HCT116 (cell line): ENCODE measurements at regions not wholly inside any gene's neighbourhood (a gene's known extent, or its start where the extent isn't known, plus 50 kb on each side); places are given as distances from the start of the nearest gene placed in this dataset.

Experiments
- ATAC-seq: fragments of 200-7000 bp; cut with Tn5 transposase; 2 replicates; pipeline ENCODE4 v1.9.1; 2020; ENCODE audit warnings: mild to moderate bottlenecking, moderate library complexity
- BruUV-seq: library from RNA; stranded (reverse); fragments of 400-500 nt; replicated peaks from 2 replicates; lab custom pipeline; 2021; lab: Mats Ljungman, UMichigan
- CTCF ChIA-PET: fragments of 300-600 bp; sonication (Branson Sonifier 250); formaldehyde crosslinking; loops from one replicate; lab custom pipeline; 2021; ENCODE audit warnings: antibody characterized with exemption; lab: Charles Lee
- POLR2A ChIA-PET: fragments of 300-600, 350-600 bp; sonication (Branson Sonifier 250); formaldehyde crosslinking; loops from one replicate; lab custom pipeline; 2021; ENCODE audit warnings: antibody characterized with exemption; lab: Charles Lee
- RAD21 ChIA-PET, 2 experiments: fragments of 300-600 bp; sonication (Branson Sonifier 250); formaldehyde crosslinking; loops; one replicate each; lab custom pipeline; 2023; ENCODE audit warnings: low total read pairs in 2 of 2; ENCODE audit not compliant: uncharacterized antibody in 2 of 2, unreplicated experiment in 2 of 2, low non-redundant PET in 1 of 2; lab: Charles Lee
- DNase-seq: peaks from one replicate; pipeline ENCODE4 v3.0.0-alpha.2; 2010; ENCODE audit warnings: low read depth, low spot score
- H2AFZ ChIP-seq: fragments of 200-600 bp; shearing (Covaris generic), sonication (generic); 2 replicates; pipeline ENCODE4 v1.6.1; 2017; ENCODE audit warnings: low read depth, mixed run types, mixed read lengths, antibody characterized with exemption, low read length; ENCODE audit not compliant: poor library complexity, severe bottlenecking
- H3K27ac ChIP-seq: 2 replicates; pipeline ENCODE4 v1.5.1; 2012; ENCODE audit warnings: low read depth, low read length
- H3K27me3 ChIP-seq: fragments of 200-600 bp; sonication (generic); 2 replicates; pipeline ENCODE4 v1.6.1; 2016; ENCODE audit warnings: mixed run types, low read length, mixed read lengths; ENCODE audit not compliant: insufficient read depth
- H3K36me3 ChIP-seq, 2 experiments: fragments of 200-500 bp in 1 of 2; fragments of 200-600 bp in 1 of 2; sonication (Bioruptor generic) in 1 of 2; sonication (generic) in 1 of 2; 2 replicates each; pipeline versions ENCODE4 v1.5.1 to v1.6.1; 2014 to 2016; ENCODE audit warnings: low read length in 2 of 2, inconsistent platforms in 1 of 2, mixed read lengths in 1 of 2, mixed run types in 1 of 2; ENCODE audit not compliant: insufficient read depth in 2 of 2, control insufficient read depth in 1 of 2
- H3K4me1 ChIP-seq, 2 experiments: fragments of 200-600 bp in 1 of 2; sonication (generic) in 1 of 2; 2 replicates each; pipeline versions ENCODE4 v1.5.1 to v1.6.1; 2012 to 2017; ENCODE audit warnings: low read length in 2 of 2, inconsistent platforms in 1 of 2, mild to moderate bottlenecking in 1 of 2, mixed read lengths in 1 of 2, mixed run types in 1 of 2, moderate library complexity in 1 of 2; ENCODE audit not compliant: insufficient read depth in 2 of 2, control insufficient read depth in 1 of 2
- H3K4me2 ChIP-seq: fragments of 200-600 bp; sonication (generic); 2 replicates; pipeline ENCODE4 v1.6.1; 2017; ENCODE audit warnings: mixed run types, low read length, mixed read lengths
- H3K4me3 ChIP-seq, 2 experiments: fragments of 200-600 bp in 1 of 2; sonication (generic) in 1 of 2; replicated peaks in 1 of 2; 2 replicates each; pipeline ENCODE4 v1.5.1; 2011 to 2016; ENCODE audit warnings: low read length in 2 of 2, control low read depth in 1 of 2, low read depth in 1 of 2, mild to moderate bottlenecking in 1 of 2, mixed read lengths in 1 of 2, mixed run types in 1 of 2
- H3K79me2 ChIP-seq: fragments of 200-600 bp; sonication (generic); 2 replicates; pipeline ENCODE4 v1.6.1; 2017; ENCODE audit warnings: mild to moderate bottlenecking, mixed run types, low read length, moderate library complexity, mixed read lengths; ENCODE audit not compliant: insufficient read depth
- H3K9ac ChIP-seq: fragments of 200-600 bp; sonication (generic); 2 replicates; pipeline ENCODE4 v1.6.1; 2016; ENCODE audit warnings: low read length, mixed read lengths
- H3K9me2 ChIP-seq: fragments of 200-600 bp; sonication (generic), shearing (Covaris generic); 2 replicates; pipeline ENCODE4 v1.6.1; 2017; ENCODE audit warnings: mixed run types, mild to moderate bottlenecking, moderate library complexity; ENCODE audit not compliant: insufficient read depth
- H3K9me3 ChIP-seq, 2 experiments: fragments of 200-500 bp in 1 of 2; fragments of 200-600 bp in 1 of 2; sonication (Bioruptor generic) in 1 of 2; sonication (generic) in 1 of 2; 2 replicates each; pipeline ENCODE4 v1.6.1; 2014 to 2017; ENCODE audit warnings: low read length in 2 of 2, mixed read lengths in 2 of 2, inconsistent platforms in 1 of 2, low read depth in 1 of 2, mild to moderate bottlenecking in 1 of 2, mixed run types in 1 of 2, moderate library complexity in 1 of 2; ENCODE audit not compliant: control insufficient read depth in 1 of 2, insufficient read depth in 1 of 2
- H4K20me1 ChIP-seq: fragments of 200-600 bp; sonication (generic), shearing (Covaris generic); 2 replicates; pipeline ENCODE4 v1.6.1; 2017; ENCODE audit warnings: mixed run types, mild to moderate bottlenecking, moderate library complexity; ENCODE audit not compliant: insufficient read depth
- CBX3 ChIP-seq: IDR thresholded peaks from 2 replicates; pipeline ENCODE4 v1.6.1; 2012; ENCODE audit warnings: low read depth
- CEBPB ChIP-seq: IDR thresholded peaks from 2 replicates; pipeline ENCODE4 v1.6.1; 2012; ENCODE audit warnings: low read depth
- EGR1 ChIP-seq: IDR thresholded peaks from 2 replicates; pipeline ENCODE4 v1.6.1; 2012; ENCODE audit warnings: low read depth
- ELF1 ChIP-seq: IDR thresholded peaks from 2 replicates; pipeline ENCODE4 v1.6.1; 2012; ENCODE audit warnings: low read depth, borderline replicate concordance
- EZH2 ChIP-seq: fragments of 200-600 bp; sonication (generic); IDR thresholded peaks from 2 replicates; pipeline ENCODE4 v1.6.1; 2017; ENCODE audit warnings: antibody characterized with exemption, mixed run types
- EZH2phosphoT487 ChIP-seq: fragments of 200-600 bp; IDR thresholded peaks from 2 replicates; pipeline ENCODE4 v1.6.1; 2018; ENCODE audit warnings: antibody characterized with exemption, borderline replicate concordance
- POLR2A ChIP-seq: IDR thresholded peaks from 2 replicates; pipeline ENCODE4 v1.7.0; 2011; ENCODE audit warnings: borderline replicate concordance; ENCODE audit not compliant: insufficient read depth, insufficient read length; ENCODE audit errors: extremely low read depth
- POLR2AphosphoS5 ChIP-seq: IDR thresholded peaks from 2 replicates; pipeline ENCODE4 v1.6.1; 2011; ENCODE audit warnings: mild to moderate bottlenecking, low read depth, low read length, moderate library complexity
- RAD21 ChIP-seq: IDR thresholded peaks from 2 replicates; pipeline ENCODE4 v1.6.1; 2012; ENCODE audit warnings: low read depth, mild to moderate bottlenecking
- SRF ChIP-seq: IDR thresholded peaks from 2 replicates; pipeline ENCODE4 v1.6.1; 2012; ENCODE audit warnings: low read depth
- YY1 ChIP-seq: IDR thresholded peaks from 2 replicates; pipeline ENCODE4 v1.6.1; 2011; ENCODE audit warnings: low read length, low read depth, moderate library complexity, mild to moderate bottlenecking; ENCODE audit not compliant: insufficient replicate concordance; ENCODE audit errors: extremely low read depth
- ZFX ChIP-seq: fragments of 450-650 bp; IDR thresholded peaks from 2 replicates; pipeline ENCODE4 v1.6.1; 2017
- ZNF274 ChIP-seq: fragments of 200-500 bp; sonication (Bioruptor generic); IDR thresholded peaks from 2 replicates; pipeline ENCODE4 v1.6.1; 2014; ENCODE audit warnings: mild to moderate bottlenecking, low read depth, low read length, inconsistent platforms
- intact Hi-C: fragments of 100-400 bp; cut with micrococcal nuclease; formaldehyde crosslinking; loops from 2 replicates; pipeline ENCODE4 v1.10.0; 2022
- TF ChIP-seq, protein P1 (sequence below): IDR thresholded peaks from 2 replicates; pipeline ENCODE4 v1.6.1; 2012
- TF ChIP-seq, protein P2 (sequence below), 3 experiments: fragments of 200-600 bp in 1 of 3; sonication (generic) in 1 of 3; IDR thresholded peaks in 2 of 3; conservative IDR thresholded peaks in 1 of 3; 2 replicates each; pipeline ENCODE4 v1.5.1; 2012 to 2017; ENCODE audit warnings: low read depth in 2 of 3, low read length in 2 of 3, antibody characterized with exemption in 1 of 3, borderline replicate concordance in 1 of 3, control low read depth in 1 of 3, mild to moderate bottlenecking in 1 of 3, mixed read lengths in 1 of 3, mixed run types in 1 of 3, moderate library complexity in 1 of 3; ENCODE audit not compliant: insufficient read depth in 1 of 3
- TF ChIP-seq, protein P3 (sequence below): IDR thresholded peaks from 2 replicates; pipeline ENCODE4 v1.6.1; 2011; ENCODE audit warnings: mild to moderate bottlenecking, low read length, moderate library complexity; ENCODE audit not compliant: insufficient replicate concordance; ENCODE audit errors: extremely low read depth
- TF ChIP-seq, protein P4 (sequence below): IDR thresholded peaks from 2 replicates; pipeline ENCODE4 v1.6.1; 2012

DNA sequence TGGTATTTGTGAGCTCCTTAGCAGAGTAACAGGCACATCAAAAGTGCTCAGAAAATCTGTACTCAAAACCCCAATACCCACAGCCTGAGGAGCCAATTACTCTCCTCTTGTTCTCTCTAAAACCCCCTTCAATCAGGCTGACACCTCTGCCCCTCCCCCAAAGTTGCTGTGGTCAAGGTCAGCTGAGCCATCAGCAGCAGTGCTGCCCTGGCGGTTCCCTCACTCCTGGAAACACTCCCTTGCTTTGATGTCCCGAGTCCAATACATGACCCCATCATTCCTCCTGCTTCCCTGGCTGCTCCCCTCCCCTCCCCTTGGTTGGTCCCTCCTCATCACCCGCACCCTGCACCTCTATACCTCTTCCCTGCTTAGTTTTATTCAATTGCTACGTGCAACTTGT is 57.2 kb upstream of the C14orf132 start:
- H3K36me3 ChIP-seq = no peaks in the 10 kb centered on the region
- no peaks in the 10 kb centered on the region for H4K20me1 ChIP-seq
- TF ChIP-seq ELF1 (no peak), EGR1 (no peak), RAD21 (no peak), ZNF274 (no peak), EZH2 (no peak)
- TF ChIP-seq, protein P1, sequence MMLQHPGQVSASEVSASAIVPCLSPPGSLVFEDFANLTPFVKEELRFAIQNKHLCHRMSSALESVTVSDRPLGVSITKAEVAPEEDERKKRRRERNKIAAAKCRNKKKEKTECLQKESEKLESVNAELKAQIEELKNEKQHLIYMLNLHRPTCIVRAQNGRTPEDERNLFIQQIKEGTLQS = no peak
- ChIA-PET RAD21 (no interaction called here), CTCF (no interaction called here), POLR2A (no interaction called here)
- H3K9me2 ChIP-seq = no peaks in the 10 kb centered on the region
- H2AFZ ChIP-seq = no peak overlapping the region
- peaks cover 29% of the 10 kb centered on the region for H3K27me3 ChIP-seq
- no peak for ATAC-seq
- BruUV-seq = no TSS peak
- H3K4me1 ChIP-seq = no peaks in the 10 kb centered on the region
- no peak overlapping the region for H3K9ac ChIP-seq
- H3K4me3 ChIP-seq = no peak overlapping the region
- no peak overlapping the region for H3K27ac ChIP-seq
- no peaks in the 10 kb centered on the region for H3K79me2 ChIP-seq
- intact Hi-C loops = no loop called here
- DNase-seq = no peak
- no peak overlapping the region for H3K4me2 ChIP-seq
- no peaks in the 10 kb centered on the region for H3K9me3 ChIP-seq

DNA sequence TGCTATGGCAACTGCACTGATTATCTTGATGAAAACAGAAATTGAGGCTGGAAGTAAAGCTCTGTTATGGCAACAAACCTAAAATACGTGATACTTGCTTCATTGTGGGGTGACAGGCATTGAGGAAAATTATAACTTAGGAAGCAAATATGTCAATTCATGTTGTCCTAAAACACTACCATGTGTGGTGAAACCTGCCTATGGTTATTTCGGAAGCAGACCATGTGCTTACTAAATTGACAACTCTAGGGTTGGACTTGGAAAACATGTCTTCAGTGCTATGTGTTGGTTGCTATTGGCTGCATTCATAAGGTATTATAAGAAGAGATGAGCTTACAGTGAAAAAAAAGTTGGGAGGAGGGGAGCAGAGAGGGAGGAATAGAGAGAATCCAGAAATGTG is 55.0 kb upstream of the C14orf132 start:
- H3K4me1 ChIP-seq = no peaks in the 10 kb centered on the region
- H3K9ac ChIP-seq = no peak overlapping the region
- no TSS peak for BruUV-seq
- H3K4me3 ChIP-seq = no peak overlapping the region
- no peaks in the 10 kb centered on the region for H3K36me3 ChIP-seq
- intact Hi-C loops = no loop called here
- no peaks in the 10 kb centered on the region for H3K9me3 ChIP-seq
- no peak overlapping the region for H2AFZ ChIP-seq
- RAD21 ChIA-PET = no interaction called here
- no peak for ATAC-seq
- no peak overlapping the region for H3K27ac ChIP-seq
- H3K27me3 ChIP-seq = peaks cover 34% of the 10 kb centered on the region
- TF ChIP-seq CEBPB = no peak
- no peak for TF ChIP-seq ZFX
- TF ChIP-seq, protein P2, sequence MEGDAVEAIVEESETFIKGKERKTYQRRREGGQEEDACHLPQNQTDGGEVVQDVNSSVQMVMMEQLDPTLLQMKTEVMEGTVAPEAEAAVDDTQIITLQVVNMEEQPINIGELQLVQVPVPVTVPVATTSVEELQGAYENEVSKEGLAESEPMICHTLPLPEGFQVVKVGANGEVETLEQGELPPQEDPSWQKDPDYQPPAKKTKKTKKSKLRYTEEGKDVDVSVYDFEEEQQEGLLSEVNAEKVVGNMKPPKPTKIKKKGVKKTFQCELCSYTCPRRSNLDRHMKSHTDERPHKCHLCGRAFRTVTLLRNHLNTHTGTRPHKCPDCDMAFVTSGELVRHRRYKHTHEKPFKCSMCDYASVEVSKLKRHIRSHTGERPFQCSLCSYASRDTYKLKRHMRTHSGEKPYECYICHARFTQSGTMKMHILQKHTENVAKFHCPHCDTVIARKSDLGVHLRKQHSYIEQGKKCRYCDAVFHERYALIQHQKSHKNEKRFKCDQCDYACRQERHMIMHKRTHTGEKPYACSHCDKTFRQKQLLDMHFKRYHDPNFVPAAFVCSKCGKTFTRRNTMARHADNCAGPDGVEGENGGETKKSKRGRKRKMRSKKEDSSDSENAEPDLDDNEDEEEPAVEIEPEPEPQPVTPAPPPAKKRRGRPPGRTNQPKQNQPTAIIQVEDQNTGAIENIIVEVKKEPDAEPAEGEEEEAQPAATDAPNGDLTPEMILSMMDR (IDR thresholded peaks at IDR 0.05 in 2 of 3, conservative IDR thresholded peaks at IDR 0.05 in 1 of 3; ENCODE audit: borderline replicate concordance in 1 of 3, insufficient read depth in 1 of 3, low read depth in 2 of 3, low read length in 2 of 3) = no peak
- TF ChIP-seq SRF = no peak
- no peak for TF ChIP-seq YY1
- no peak for TF ChIP-seq POLR2AphosphoS5
- TF ChIP-seq, protein P3, sequence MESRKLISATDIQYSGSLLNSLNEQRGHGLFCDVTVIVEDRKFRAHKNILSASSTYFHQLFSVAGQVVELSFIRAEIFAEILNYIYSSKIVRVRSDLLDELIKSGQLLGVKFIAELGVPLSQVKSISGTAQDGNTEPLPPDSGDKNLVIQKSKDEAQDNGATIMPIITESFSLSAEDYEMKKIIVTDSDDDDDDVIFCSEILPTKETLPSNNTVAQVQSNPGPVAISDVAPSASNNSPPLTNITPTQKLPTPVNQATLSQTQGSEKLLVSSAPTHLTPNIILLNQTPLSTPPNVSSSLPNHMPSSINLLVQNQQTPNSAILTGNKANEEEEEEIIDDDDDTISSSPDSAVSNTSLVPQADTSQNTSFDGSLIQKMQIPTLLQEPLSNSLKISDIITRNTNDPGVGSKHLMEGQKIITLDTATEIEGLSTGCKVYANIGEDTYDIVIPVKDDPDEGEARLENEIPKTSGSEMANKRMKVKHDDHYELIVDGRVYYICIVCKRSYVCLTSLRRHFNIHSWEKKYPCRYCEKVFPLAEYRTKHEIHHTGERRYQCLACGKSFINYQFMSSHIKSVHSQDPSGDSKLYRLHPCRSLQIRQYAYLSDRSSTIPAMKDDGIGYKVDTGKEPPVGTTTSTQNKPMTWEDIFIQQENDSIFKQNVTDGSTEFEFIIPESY = no peak
- no peak for TF ChIP-seq EZH2phosphoT487
- TF ChIP-seq, protein P4, sequence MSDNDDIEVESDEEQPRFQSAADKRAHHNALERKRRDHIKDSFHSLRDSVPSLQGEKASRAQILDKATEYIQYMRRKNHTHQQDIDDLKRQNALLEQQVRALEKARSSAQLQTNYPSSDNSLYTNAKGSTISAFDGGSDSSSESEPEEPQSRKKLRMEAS = no peak
- TF ChIP-seq, protein P1 = no peak
- TF ChIP-seq CBX3 = no peak
- TF ChIP-seq POLR2A = no peak
- TF ChIP-seq EZH2 = no peak
- no peak for DNase-seq
- CTCF ChIA-PET = no interaction called here
- H4K20me1 ChIP-seq = no peaks in the 10 kb centered on the region
- POLR2A ChIA-PET = no interaction called here
- no peaks in the 10 kb centered on the region for H3K79me2 ChIP-seq
- no peak overlapping the region for H3K4me2 ChIP-seq
- no peaks in the 10 kb centered on the region for H3K9me2 ChIP-seq
